HEK293T (cell line): ENCODE measurements at regions not wholly inside any gene's neighbourhood (a gene's known extent, or its start where the extent isn't known, plus 50 kb on each side); places are given as distances from the start of the nearest gene placed in this dataset.

Source experiments
- CTCF ChIA-PET: fragments of 350-600 bp; formaldehyde crosslinking; extraction: SDS; loops from one replicate; lab custom pipeline; 2021; ENCODE audit warnings: antibody characterized with exemption, inconsistent platforms; lab: Yijun Ruan, JAX
- POLR2A ChIA-PET: fragments of 350-600 bp; formaldehyde crosslinking; extraction: SDS; loops from one replicate; lab custom pipeline; 2020; ENCODE audit warnings: antibody characterized with exemption, inconsistent platforms; lab: Yijun Ruan, JAX
- DNase-seq: peaks from one replicate; pipeline ENCODE4 v3.0.0; 2012; ENCODE audit warnings: mixed read lengths; ENCODE audit errors: extremely low spot score
- ARNT ChIP-seq: fragments of 450-650 bp; IDR thresholded peaks from 2 replicates; pipeline ENCODE4 v1.6.1; 2017; ENCODE audit warnings: mild to moderate bottlenecking
- BHLHE40 ChIP-seq: fragments of 450-650 bp; IDR thresholded peaks from 2 replicates; pipeline ENCODE4 v1.6.1; 2016; ENCODE audit warnings: mild to moderate bottlenecking, moderate library complexity, borderline replicate concordance
- CTBP1 ChIP-seq: fragments of 450-650 bp; IDR thresholded peaks from 2 replicates; pipeline ENCODE4 v1.6.1; 2016; ENCODE audit warnings: borderline replicate concordance
- ELF4 ChIP-seq: fragments of 450-650 bp; IDR thresholded peaks from 2 replicates; pipeline ENCODE4 v1.6.1; 2017; ENCODE audit warnings: antibody characterized with exemption
- FOXA1 ChIP-seq: fragments of 450-650 bp; IDR thresholded peaks from 2 replicates; pipeline ENCODE4 v1.6.1; 2016; ENCODE audit warnings: mild to moderate bottlenecking
- FOXK2 ChIP-seq: fragments of 450-650 bp; IDR thresholded peaks from 2 replicates; pipeline ENCODE4 v1.6.1; 2016; ENCODE audit warnings: mild to moderate bottlenecking
- FOXM1 ChIP-seq: fragments of 450-650 bp; IDR thresholded peaks from 2 replicates; pipeline ENCODE4 v1.6.1; 2017; ENCODE audit warnings: mild to moderate bottlenecking, borderline replicate concordance
- HDGF ChIP-seq: fragments of 450-650 bp; IDR thresholded peaks from 2 replicates; pipeline ENCODE4 v1.6.1; 2017; ENCODE audit warnings: antibody characterized with exemption, borderline replicate concordance
- L3MBTL2 ChIP-seq: fragments of 450-650 bp; conservative IDR thresholded peaks from 2 replicates; pipeline ENCODE4 v1.6.1; 2016; ENCODE audit warnings: mild to moderate bottlenecking
- LEF1 ChIP-seq: fragments of 450-650 bp; IDR thresholded peaks from 2 replicates; pipeline ENCODE4 v1.6.1; 2017; ENCODE audit warnings: mild to moderate bottlenecking, borderline replicate concordance
- NFRKB ChIP-seq: fragments of 450-650 bp; IDR thresholded peaks from 2 replicates; pipeline ENCODE4 v1.6.1; 2016; ENCODE audit warnings: mild to moderate bottlenecking, moderate library complexity
- SP1 ChIP-seq: fragments of 450-650 bp; IDR thresholded peaks from 2 replicates; pipeline ENCODE4 v1.6.1; 2017
- SUZ12 ChIP-seq: fragments of 450-650 bp; IDR thresholded peaks from 2 replicates; pipeline ENCODE4 v1.6.1; 2016; ENCODE audit warnings: mild to moderate bottlenecking
- TARDBP ChIP-seq: fragments of 450-650 bp; IDR thresholded peaks from 2 replicates; pipeline ENCODE4 v1.6.1; 2016
- ZNF384 ChIP-seq: fragments of 450-650 bp; IDR thresholded peaks from 2 replicates; pipeline ENCODE4 v1.6.1; 2016
- TF ChIP-seq, protein P1 (sequence below): fragments of 450-650 bp; IDR thresholded peaks from 2 replicates; pipeline ENCODE4 v1.6.1; 2016

DNA sequence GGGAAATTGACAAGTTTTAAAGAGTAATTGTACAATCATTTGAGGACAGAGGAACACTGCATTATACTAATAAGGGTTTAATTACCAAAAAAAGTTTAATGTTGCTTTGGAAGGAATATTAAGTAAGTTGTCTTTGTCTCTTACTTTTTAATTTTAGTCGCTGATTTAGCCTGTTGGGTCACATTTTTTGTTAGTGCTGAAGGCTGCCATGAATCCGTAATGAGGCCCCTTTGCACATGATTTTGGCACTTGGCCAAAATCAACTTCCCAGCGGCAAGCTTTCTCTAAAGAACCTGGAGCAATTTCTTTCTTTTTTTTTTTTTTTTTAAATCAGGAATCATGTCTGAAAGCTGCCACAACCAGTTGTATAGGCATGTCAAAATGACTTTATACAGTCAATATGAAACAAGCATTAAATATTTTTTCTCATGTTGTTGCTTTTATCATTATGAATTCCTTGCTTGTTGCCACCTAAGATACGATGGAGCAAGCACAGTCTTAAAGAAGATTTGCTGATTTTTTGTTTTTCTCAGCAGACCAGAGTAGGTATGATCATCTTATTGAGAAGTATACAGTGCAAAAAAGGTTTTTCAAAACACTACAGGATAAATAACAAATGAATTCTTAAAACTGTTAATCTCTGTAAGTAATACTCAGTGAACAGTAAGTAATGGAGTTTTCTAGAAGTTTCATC lies 690.4 kb downstream of the USP25 start:
- TF ChIP-seq, protein P1, sequence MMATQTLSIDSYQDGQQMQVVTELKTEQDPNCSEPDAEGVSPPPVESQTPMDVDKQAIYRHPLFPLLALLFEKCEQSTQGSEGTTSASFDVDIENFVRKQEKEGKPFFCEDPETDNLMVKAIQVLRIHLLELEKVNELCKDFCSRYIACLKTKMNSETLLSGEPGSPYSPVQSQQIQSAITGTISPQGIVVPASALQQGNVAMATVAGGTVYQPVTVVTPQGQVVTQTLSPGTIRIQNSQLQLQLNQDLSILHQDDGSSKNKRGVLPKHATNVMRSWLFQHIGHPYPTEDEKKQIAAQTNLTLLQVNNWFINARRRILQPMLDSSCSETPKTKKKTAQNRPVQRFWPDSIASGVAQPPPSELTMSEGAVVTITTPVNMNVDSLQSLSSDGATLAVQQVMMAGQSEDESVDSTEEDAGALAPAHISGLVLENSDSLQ: no peak
- TF ChIP-seq FOXA1 (no peak), CTBP1 (no peak), HDGF (no peak), ZNF384 (peak; percentile 93)
- ChIA-PET CTCF (no interaction called here), POLR2A (interaction anchor here (1.5 kb wide), 1 partner anchor 226 kb away, joined by 4 read pairs; no protein-coding TSS in a partner anchor)
- peak; percentile 62 for DNase-seq

DNA sequence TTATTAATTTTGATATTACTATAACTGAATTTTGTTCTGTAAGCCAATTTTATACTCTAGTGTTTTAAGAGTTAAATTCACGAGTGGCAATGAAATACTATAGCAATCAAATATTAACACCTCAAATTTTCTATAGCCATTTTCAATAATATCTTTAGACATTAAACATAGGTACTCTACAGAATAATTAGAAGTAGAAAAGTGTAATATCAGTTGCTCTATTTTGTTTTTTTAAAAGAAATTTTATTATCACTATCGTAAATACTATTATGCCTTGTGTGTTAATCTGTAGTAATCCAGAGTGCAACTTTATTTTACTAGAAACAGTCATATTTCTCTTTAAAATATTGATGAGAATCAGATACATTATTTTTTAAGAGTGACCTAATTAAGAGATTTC lies 691.2 kb downstream of the USP25 start:
- TF ChIP-seq ELF4 (no peak), SP1 (no peak), L3MBTL2 (no peak), ZNF384 (no peak), FOXK2 (no peak), FOXA1 (no peak), BHLHE40 (no peak), LEF1 (no peak), NFRKB (no peak), ARNT (no peak), TARDBP (no peak), FOXM1 (no peak)
- TF ChIP-seq, protein P1: no peak
- DNase-seq: no peak
- POLR2A ChIA-PET: no interaction called here
- CTCF ChIA-PET: no interaction called here

DNA sequence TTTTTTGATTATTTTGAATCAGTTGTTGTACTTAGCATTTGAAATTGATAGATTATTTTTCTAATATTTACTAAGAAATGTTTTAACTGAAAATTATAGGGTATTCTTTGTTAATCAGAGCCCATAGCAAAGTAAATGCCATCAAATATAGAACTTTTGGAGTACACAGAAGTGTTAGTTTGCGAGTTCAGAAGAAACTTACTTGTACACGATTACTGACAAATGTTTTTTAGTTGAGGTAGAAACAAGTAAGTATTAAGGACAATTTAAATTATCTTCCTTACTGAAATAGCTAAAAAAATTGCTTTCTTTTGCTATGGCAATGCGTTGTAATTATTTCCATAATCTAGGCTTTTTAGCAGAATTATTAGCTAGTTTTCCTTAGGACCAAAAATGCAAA lies 692.2 kb downstream of the USP25 start:
- ChIA-PET CTCF (interaction anchor here (0.6 kb wide), 1 partner anchor 799 kb away, joined by 3 read pairs; no protein-coding TSS in a partner anchor), POLR2A (no interaction called here)
- DNase-seq: no peak
- TF ChIP-seq ARNT (no peak), ZNF384 (no peak), CTBP1 (no peak), L3MBTL2 (no peak), TARDBP (no peak), LEF1 (no peak), SUZ12 (no peak), FOXA1 (no peak)

DNA sequence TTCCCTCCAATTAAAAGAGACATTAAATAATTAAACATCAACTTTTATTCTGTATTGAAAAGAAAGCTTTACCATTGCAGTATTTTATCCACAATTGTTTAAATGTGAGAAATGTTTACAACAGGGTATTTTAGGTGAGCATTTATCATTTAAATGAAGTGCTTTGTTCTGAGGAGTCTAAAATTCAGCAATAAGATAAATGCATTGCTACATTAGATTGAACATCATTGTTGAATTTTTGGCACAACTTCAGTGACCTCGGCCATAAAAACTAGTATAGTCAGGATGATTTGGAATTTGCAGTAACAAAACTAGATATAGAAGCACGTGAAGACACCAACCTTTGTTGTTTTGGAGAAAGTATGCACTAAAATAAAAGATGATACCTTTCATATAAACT lies 692.9 kb downstream of the USP25 start:
- CTCF ChIA-PET: interaction anchor here (0.6 kb wide), 1 partner anchor 799 kb away, joined by 3 read pairs; no protein-coding TSS in a partner anchor
- no peak for TF ChIP-seq L3MBTL2
- no peak for TF ChIP-seq ZNF384
- no peak for TF ChIP-seq SP1
- DNase-seq: no peak
- POLR2A ChIA-PET: no interaction called here

DNA sequence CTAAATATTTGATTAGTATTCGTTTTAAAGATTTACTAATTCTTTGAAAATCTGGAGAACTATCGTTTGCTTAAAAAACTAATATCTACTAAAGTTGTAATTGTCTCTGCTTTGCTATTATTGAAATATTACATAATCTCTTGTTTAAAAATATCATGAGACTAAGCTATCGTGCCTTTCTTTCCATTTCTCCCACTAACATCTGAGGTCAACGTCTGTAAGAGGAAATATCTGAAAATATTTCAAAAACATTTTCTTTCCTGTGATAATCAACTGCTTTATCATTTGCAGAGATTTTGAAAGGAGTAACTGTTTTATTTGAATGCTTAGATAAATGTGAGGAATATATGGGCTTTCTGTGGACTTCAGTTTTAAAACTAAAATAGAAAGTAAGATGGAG lies 694.1 kb downstream of the USP25 start:
- TF ChIP-seq BHLHE40: no peak
- no peak for TF ChIP-seq FOXK2
- no peak for TF ChIP-seq FOXM1
- TF ChIP-seq ELF4: no peak
- TF ChIP-seq NFRKB: no peak
- TF ChIP-seq CTBP1: no peak
- no peak for TF ChIP-seq L3MBTL2
- TF ChIP-seq FOXA1: no peak
- no peak for TF ChIP-seq SUZ12
- no peak for TF ChIP-seq SP1
- TF ChIP-seq, protein P1: no peak
- no peak for TF ChIP-seq LEF1
- TF ChIP-seq HDGF: no peak
- TF ChIP-seq ZNF384: no peak
- TF ChIP-seq ARNT: no peak
- TF ChIP-seq TARDBP: no peak
- DNase-seq: no peak
- CTCF ChIA-PET: interaction anchor here (0.7 kb wide), 1 partner anchor 1322 kb away, joined by 3 read pairs; no protein-coding TSS in a partner anchor
- POLR2A ChIA-PET: no interaction called here

DNA sequence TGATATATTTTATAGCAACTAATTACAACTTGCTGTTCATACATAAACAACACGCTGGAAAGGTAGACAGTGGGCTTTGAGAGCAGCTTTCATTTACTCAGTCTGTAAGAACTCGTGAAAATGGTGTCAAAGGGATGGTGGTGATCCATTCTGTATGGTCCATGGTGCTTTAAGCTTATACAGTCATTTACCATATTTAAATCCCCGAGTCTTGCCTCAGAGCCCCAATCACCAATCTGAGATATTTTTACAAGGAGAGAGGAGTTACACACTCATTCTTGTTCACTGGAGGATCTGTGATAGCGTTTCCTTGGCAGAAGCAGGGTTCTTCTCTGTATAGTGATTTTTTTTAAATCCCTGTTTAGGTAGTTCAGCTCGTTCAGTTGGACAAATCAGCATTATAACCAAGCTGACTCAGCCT lies 694.6 kb downstream of the USP25 start:
- TF ChIP-seq ARNT (no peak), SP1 (no peak), FOXA1 (no peak), L3MBTL2 (no peak), FOXM1 (no peak), ELF4 (no peak), TARDBP (no peak), FOXK2 (no peak), ZNF384 (no peak), LEF1 (no peak), BHLHE40 (no peak), SUZ12 (no peak)
- TF ChIP-seq, protein P1: no peak
- ChIA-PET POLR2A (no interaction called here), CTCF (interaction anchor here (0.7 kb wide), 1 partner anchor 1321 kb away, joined by 3 read pairs; no protein-coding TSS in a partner anchor)
- DNase-seq: no peak
